Posterior vena cava (tissue), 2 donors: ENCODE measurements at regions not wholly inside any gene's neighbourhood (a gene's known extent, or its start where the extent isn't known, plus 50 kb on each side); places are given as distances from the start of the nearest gene placed in this dataset.

Experiments used
- DNase-seq: peaks from one replicate; pipeline ENCODE4 v3.0.0-alpha.2; 2020; ENCODE audit warnings: low spot score
- intact Hi-C, 2 donors: fragments of 100-400 bp; cut with DNase I; formaldehyde crosslinking; loops; one replicate each; pipeline versions ENCODE4 v1.14.1 to v1.14.2; 2022 to 2023
- donor health status: DM: yes; HTN: yes; CAD: no.
- donor health status: DM: yes; HTN: yes; CAD: no.

DNA sequence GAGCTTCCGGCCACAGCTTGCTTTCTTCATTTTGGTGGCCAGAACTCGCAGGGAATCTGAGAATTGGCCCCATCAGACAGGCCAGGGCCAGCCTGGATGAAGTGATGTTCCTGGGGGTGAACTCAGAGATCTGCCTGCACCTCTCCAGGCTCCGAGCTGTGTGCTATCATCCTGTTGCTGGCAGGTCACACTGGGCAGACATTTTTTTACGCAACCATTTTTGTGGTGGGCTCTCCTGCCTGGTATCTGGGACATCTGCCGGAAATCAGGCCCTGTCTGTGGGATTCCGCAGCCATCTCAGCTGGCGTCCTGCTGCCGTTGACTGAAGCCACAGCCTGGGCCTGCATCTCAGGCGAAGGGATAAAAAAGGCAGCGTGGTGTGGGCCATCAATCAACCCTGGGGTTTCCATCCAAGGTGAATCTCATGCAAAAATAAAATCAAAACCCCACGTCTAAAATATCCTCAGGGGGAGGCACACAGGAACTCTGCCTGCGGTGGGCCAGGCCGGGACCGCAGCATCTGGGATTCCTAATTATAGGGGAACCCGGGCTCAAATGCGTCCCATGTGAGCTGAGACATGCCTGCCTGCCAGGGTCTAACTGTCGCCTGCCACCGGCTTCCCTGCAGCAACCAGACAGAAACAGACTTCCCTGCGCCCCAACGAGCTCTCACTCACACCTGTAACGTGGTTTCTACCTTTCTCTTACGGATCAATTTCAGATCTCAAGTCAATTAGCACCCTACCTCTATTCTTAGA, 174.3 kb downstream of the SYK start:
- DNase-seq: no peak
- intact Hi-C loops: no loop called here

DNA sequence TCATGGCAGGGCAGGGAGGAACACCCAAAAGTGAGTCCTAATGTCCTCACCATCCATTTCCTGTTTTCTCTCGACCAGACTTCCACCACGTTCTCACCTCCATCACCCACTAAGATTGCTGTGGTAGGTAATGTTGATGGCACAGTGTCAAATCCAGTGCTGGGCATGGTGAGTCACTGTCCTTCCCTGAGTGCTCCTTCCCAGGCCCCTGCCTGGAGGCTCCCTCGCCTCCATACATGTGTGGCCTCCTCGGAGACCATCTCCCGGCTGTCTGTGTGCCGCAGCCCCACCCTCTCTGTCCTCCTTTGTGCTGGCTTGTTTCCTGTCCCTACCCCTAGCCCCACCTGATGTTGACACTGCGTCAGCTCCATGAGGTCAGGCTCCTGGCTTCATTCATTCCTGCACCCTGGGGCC, 177.5 kb downstream of the SYK start:
- DNase-seq: no peak
- intact Hi-C loops: no loop called here

DNA sequence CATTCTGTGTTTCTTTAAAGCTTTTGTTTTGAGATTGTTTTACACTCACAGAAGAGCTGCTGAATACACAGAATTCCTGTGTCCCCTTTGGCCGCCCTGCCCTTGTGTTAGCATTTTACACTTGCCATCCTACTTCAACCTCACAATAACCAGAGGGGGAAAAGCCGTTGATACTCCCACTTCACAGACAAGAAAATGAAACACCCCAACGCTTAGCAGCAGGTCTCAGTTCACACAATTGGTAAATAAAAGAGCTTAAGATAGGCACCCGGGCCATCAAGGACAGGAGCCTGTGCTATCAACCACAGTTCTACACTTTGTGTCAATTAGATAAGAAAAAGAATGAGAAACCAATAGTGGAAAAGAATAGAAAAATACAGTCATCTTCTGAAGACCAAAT, 178.0 kb downstream of the SYK start:
- DNase-seq: no peak
- intact Hi-C loops: no loop called here

DNA sequence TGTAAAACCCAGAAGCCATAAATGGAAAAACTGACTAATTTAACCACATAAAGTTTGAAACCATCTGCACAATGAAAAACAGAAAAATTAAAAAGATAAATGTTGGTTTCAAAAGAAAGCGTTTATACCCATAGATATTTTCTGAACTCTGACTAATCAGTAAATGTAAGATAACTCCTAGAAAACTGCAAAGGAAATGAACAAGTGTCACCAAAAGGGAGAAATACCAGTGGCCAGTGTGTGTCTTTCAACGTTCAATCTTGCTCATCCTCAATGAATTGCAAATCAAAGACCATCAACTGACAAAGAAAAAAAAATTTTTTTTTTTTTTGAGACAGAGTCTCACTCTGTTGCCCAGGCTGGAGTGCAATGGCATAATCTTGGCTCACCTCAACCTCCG, 180.1 kb downstream of the SYK start:
- intact Hi-C loops: no loop called here

DNA sequence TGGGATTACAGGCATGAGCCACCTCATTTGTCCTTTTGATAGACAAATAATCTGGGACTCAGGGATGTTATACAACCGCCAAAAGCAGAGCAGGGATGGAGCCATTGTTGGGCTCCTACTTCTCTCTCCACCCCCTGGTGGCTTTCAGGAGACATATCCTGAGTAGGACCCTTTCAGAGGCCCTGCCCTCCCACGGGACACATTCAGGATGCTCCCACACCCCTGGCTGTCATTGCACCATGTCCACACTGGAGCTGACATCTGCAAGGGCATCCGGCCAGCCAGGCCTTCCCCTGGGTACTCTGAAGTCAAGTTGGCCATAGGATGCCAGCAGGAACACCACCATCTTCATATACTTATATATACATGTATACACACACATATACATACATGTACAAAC, 181.8 kb downstream of the SYK start:
- intact Hi-C loops: no loop called here
- DNase-seq: no peak

More for the DNA sequence above, 180.1 kb downstream of the SYK start:
- DNase-seq: no peak

DNA sequence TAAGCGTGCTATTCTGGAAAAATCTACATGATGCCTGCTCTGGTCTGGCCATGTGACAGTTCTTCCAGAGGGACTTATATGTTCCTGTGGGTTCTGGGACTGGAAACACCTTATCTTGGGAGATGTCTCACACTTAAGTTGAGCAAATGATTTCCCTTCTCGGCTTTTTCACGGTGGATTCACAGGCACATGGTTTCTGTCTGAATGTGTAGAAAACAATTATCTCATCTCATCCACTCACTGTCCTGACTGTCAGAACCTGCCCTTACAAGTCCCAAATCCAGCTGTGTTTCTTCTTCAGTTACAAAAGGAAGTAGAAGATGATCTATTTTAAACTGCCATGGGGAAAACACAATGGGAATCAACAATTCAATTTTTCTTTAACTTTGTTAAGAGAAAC, 184.0 kb downstream of the SYK start:
- intact Hi-C loops: no loop called here
- DNase-seq: no peak

DNA sequence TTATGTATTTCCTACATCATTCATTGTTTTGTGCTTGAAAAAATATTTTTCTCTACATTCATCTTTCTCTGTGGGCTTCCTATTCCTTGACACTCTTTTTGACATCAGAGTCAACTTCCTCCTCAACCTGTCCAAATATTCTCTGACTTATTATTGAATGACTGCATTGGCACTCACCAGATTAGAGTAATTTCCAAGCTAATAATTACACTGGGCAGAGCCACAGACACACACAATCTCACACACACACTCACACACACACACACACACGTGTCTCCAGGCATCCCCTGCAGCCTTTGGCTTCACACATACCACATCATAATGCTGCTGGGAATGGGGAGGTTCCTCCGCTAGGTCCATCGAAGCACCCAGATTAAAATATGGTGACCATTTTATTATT, 184.5 kb downstream of the SYK start:
- intact Hi-C loops: no loop called here
- DNase-seq: no peak

DNA sequence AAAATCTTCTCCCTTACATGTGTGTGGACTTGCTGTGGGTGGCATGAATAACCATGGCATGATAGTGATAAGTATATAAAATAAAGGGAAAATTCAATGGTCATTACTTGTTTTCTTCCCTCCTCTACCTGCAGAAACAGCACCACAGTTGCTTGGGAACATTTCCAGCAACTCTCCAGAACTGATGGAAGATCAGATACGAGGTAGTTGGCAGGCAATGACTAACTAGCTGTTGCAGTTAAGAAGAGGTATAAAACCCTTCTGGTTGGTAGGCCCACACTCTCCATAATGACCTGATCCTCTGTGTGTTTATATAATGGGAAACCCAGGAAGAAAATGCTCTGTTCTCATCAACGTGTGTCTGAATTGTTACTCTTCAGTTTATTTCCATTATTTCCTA, 185.9 kb downstream of the SYK start:
- intact Hi-C loops: no loop called here
- no peak for DNase-seq

DNA sequence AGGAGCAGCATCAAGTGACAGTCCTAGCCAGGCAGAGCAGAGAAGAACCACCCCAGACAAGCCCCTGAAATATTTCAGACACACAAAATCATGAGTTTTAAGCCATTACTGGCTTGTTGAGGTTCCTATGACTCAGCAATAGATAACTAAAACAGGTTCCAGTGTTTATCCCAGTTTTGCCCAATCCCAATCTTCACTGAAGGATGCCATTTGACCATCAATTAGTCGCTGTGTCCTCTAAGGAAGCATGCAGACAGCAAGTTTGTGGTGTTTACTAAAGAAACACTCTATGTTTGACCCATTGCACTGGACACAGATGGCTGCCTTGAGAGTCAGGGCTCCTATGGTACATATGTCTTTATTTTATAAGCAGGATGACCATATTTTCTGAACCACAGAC, 186.7 kb downstream of the SYK start:
- intact Hi-C loops: no loop called here
- DNase-seq: no peak

DNA sequence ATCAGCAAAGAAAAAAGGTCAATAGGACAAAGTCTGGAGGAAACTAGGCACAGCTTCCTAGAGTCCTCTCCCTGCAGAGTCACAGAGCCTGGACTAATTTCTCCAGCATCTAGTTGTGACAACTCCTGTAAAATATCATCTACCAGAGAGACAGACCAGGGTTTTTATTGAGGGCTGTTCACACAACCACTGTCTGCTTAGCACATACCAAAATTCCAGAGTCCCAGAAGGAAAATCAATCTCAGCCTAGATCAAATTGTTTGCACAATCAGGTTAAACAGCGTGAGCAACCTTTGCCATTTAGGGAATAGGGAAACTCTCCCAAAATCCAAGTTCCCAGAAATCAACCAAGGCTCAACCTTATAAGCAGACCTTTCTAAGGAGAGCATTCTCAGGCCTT, 190.3 kb downstream of the SYK start:
- intact Hi-C loops: loop anchor here in 1 of 2 donors (1.0 kb wide), 1 partner anchor 18 kb away; no protein-coding TSS in a partner anchor
- no peak for DNase-seq

DNA sequence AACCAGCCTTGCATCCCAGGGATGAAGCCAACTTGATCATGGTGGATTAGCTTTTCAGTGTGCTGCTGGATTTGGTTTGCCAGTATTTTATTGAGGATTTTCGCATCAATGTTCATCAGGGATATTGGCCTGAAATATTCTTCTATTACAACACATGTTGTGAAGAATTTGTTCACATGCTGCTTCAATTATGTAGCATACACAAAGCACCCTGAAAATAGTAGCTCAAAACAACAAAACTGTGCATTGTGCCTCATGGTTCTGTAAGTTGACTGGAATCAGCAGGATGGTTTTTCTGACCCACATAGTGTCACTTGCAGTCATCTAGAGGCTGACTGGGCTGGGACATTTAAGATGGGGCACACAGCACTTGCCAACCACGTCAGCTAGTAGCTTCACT, 193.9 kb downstream of the SYK start:
- DNase-seq: no peak
- intact Hi-C loops: no loop called here

DNA sequence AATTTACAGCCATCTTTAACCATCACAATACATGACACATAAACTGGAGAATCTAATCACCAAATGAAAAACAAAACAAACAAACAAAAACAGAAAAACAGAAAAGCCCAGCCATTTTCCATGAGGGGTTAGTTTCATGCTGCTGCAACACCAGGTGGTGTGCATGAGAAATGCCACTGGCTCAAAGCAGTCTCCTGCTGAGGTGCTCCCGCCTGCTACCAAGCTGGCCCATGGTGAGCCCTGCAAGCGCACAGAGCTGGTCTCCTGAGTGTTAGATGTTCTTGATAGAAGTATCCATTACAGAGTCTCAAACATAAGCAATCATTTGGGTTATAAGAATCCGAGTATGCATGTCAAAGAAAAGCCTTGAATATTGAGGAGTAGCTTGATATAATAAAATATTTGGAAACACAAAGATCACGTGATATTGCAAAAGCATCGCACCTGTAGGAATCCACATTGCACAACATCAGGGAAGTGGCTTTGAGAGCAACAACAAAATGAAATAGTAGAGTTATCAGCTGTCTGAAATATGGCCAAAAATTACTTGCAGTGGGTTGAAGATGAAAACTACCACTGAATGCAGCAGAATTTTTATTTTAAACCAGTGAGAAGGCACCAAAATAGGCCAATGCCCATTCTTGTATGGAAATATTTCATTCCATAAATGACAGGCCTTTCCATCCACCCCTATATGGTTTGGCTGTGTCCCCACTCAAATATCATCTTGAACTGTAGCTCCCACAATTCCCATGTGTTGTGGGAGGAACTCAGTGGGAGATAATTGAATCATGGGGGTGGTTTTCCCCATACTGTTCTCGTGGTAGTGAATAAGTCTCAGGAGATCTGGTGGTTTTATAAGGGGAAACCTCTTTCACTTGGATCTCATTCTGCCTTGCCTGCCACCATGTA, 194.8 kb downstream of the SYK start:
- intact Hi-C loops: no loop called here
- DNase-seq: no peak

DNA sequence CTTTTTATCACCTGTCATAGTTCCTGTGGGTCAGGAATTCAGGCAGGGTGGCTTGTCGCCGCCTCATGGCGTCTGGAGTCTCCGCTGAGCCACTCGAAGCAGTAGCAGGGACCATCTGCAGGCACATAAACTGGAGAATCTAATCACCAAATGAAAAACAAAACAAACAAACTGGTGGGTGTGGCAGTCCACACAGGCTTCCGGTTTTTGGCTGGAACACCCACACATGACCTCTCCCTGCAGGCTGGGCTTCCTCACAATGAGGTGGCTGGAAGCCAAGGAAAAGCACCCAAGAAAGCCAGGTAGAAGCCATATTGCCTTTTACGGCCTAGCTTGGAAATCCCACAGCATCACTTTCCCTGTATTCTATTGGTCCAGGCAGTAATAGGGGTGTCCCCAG, 197.0 kb downstream of the SYK start:
- intact Hi-C loops: no loop called here

DNA sequence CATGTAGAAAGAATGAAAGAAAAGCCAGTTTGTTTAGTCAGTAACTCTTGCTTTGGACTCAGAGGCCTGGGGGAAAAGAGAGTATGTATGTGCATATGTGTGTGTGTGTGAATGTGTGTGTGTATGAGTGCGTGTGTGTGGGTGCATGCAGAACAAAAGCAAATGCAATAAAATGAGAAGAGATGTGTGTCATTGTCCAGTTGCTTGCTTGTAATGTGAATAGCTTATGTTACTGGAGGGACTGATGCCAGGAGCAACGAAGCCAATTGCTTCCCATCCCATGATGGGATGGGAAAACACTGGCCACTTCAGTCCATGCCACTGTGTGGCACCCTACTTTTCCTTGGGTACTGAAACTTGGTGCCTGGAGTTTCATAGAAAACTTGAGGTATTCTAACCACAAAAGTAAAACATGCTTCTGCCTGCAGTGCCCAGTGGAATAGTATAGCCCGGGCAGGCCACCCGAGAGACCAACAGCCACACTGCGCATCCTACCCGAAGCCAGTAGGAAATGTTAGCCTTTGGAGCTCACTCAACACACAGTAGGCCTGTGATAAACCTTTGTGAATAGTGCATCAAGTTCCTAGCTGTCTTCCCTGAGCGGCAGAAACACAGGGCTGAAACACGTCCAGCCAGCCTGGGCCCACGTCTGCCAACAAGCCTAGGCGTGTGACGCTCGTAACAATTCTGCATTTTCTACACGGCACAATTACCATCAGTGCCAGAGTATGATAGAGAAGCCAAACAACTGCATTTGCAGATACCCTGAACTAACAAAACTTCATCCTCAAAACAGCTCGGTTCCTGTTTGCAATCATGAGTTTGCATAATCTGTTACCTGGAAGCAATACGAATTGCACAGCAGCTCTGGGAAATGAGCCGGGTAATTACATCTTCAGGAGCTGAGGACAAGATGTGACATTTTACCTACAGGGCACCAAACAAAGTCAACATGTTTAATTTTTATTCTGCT, 198.1 kb downstream of the SYK start:
- intact Hi-C loops: loop anchor here in 1 of 2 donors (5.0 kb wide), 1 partner anchor 1303 kb away; no protein-coding TSS in a partner anchor
- no peak for DNase-seq

More for the DNA sequence above, 197.0 kb downstream of the SYK start:
- no peak for DNase-seq

DNA sequence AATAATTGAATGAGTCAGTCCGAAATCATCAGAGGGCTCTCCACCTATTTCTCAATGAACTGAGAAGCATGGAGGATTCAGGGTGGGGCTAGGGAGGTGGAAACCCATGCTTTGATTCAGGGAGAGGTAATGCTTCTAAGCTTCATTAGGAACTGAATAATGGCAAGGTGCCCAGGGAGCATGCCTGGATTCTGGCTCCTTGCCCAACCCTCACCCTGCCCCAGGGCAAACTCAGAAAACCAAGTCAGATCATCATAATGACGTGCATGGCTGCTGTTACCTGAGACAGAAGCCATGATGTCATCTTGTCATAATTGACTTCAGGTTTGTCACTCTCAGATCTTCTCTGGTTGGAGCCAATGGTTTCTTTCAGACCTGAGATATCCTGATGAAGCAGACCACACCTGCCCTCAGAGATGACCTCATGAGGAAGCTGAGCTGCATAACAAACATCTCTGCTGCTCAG, 199.6 kb downstream of the SYK start:
- intact Hi-C loops: loop anchor here in 1 of 2 donors (5.0 kb wide), 1 partner anchor 1301 kb away; no protein-coding TSS in a partner anchor
- no peak for DNase-seq

DNA sequence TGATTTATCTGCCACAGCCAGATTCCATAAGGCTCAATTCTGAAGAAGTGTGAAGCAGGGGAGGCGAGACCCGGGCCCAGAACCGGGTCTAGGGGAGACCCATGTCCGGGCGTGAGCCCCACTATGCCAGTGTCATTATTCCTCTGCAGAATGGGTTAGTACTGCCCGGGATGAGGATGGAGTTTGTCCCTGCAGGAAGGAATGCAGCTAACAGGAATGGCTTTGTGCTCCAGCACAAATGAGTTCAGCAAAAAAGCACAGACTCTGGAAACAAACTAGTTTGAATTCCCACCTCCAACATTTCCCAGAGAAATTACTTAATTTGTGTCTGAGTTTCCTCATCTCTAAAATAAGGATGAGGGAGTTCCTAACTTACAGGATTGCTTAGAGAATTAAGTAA, 202.9 kb downstream of the SYK start:
- intact Hi-C loops: loop anchor here in 1 of 2 donors (5.0 kb wide), 1 partner anchor 1298 kb away; no protein-coding TSS in a partner anchor

DNA sequence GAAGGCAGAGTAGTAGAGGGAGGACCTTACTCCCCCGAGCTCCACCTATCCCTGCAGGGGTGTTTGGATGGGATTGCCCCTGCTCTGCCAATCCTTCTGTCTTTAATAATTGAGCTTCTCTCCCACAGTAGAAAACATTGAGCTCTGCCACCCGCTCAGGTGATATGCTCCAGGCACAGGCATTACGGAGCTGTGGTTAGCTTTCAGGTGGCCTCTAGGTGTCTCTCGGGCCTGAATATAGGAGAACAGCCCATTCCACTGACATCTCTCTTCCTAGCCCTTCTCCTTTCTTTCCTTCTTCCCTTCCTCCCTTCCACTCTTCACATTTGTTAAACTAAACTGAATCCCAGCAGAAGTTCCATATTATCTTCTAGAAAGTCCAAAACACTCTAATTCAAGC, 203.4 kb downstream of the SYK start:
- DNase-seq: no peak
- intact Hi-C loops: loop anchor here in 1 of 2 donors (5.0 kb wide), 1 partner anchor 1297 kb away; no protein-coding TSS in a partner anchor

More for the DNA sequence above, 202.9 kb downstream of the SYK start:
- no peak for DNase-seq

DNA sequence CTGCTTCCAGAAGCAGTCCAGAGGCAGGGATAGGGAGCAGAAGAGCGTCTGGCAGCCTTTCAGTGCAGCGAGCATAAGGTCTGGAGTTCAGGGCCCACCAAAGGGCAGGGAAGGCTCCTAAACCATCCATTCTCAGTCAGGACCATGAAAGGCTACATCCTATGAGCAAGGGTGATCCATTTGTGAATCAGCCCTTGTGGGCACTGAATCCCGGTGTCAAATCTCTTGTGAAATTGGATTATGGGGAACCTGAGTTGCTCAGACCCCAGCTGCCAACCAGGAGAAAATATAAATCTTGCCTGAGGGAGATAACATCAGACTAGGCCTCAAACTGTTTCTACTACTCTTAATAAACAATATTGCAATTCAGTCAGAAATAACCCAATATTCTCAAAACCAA, 204.4 kb downstream of the SYK start:
- no peak for DNase-seq
- intact Hi-C loops: no loop called here

DNA sequence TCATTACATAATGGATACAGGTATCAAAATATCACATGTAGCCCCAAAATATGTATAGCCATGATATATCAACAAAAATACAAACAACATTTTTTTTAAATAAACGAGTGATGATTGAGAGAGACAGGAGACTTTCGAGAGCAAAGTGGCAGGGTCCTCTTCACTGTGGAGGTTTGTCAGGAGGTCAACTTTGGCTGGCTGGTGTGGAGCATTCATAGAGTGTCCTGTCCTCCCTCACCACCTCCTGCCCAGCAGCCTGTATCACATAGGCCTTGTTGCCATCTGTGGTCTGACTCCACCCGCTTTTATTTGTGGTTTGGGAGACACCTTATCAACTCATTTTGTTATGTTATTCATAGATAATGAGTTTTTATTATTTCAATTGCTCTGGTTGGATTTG, 206.9 kb downstream of the SYK start:
- intact Hi-C loops: no loop called here
- DNase-seq: no peak
